PC-3 (cell line): ENCODE measurements at regions not wholly inside any gene's neighbourhood (a gene's known extent, or its start where the extent isn't known, plus 50 kb on each side); places are given as distances from the start of the nearest gene placed in this dataset.
"Not testable (repeated sequence)": the region's sequence is repeated elsewhere in the genome, so short reads cannot be mapped to it uniquely, and the experiment has no call there.

ENCODE experiments used
- EZH2 ChIP-seq: fragments of 300-600 bp; sonication (generic); IDR thresholded peaks from one replicate; pipeline ENCODE4 v1.6.1; 2017; ENCODE audit warnings: antibody characterized with exemption, mild to moderate bottlenecking, low read length; ENCODE audit not compliant: unreplicated experiment
- EZH2phosphoT487 ChIP-seq: fragments of 300-600 bp; sonication (generic); IDR thresholded peaks from 2 replicates; pipeline ENCODE4 v1.6.1; 2018; ENCODE audit warnings: mild to moderate bottlenecking, antibody characterized with exemption, low read length, borderline replicate concordance
- TF ChIP-seq, protein P1 (sequence below): fragments of 300-600 bp; sonication (generic); conservative IDR thresholded peaks from 2 replicates; pipeline ENCODE4 v1.5.1; 2017; ENCODE audit warnings: antibody characterized with exemption, low read depth, mild to moderate bottlenecking, low read length

DNA sequence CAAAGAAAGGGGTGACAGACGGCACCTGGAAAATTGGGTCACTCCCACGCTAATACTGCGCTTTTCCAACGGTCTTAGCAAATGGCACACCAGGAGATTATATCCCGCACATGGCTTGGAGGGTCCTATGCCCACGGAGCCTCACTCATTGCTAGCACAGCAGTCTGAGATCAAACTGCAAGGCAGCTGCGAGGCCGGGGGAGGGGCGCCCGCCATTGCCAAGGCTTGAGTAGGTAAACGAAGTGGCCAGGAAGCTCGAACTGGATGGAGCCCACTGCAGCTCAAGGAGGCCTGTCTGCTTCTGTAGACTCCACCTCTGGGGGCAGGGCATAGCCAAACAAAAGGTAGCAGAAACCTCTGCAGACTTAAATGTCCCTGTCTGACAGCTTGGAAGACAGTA is 676.8 kb downstream of the BCKDHB start:
- TF ChIP-seq, protein P1, sequence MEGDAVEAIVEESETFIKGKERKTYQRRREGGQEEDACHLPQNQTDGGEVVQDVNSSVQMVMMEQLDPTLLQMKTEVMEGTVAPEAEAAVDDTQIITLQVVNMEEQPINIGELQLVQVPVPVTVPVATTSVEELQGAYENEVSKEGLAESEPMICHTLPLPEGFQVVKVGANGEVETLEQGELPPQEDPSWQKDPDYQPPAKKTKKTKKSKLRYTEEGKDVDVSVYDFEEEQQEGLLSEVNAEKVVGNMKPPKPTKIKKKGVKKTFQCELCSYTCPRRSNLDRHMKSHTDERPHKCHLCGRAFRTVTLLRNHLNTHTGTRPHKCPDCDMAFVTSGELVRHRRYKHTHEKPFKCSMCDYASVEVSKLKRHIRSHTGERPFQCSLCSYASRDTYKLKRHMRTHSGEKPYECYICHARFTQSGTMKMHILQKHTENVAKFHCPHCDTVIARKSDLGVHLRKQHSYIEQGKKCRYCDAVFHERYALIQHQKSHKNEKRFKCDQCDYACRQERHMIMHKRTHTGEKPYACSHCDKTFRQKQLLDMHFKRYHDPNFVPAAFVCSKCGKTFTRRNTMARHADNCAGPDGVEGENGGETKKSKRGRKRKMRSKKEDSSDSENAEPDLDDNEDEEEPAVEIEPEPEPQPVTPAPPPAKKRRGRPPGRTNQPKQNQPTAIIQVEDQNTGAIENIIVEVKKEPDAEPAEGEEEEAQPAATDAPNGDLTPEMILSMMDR, result not testable (repeated sequence)
- not testable (repeated sequence) for TF ChIP-seq EZH2phosphoT487, EZH2
